HL-60 (cell line): ENCODE measurements at regions not wholly inside any gene's neighbourhood (a gene's known extent, or its start where the extent isn't known, plus 50 kb on each side); places are given as distances from the start of the nearest gene placed in this dataset.

ENCODE experiments used
- DNase-seq, 2 experiments: peaks; one replicate each; pipeline ENCODE4 v3.0.0-alpha.2; 2010 to 2020; ENCODE audit warnings: low read depth in 1 of 2, low spot score in 1 of 2
- H3K27ac ChIP-seq: fragments of 250-450 bp; sonication (Bioruptor Pico); replicated peaks from 2 replicates; pipeline ENCODE4 v1.5.1; 2020; ENCODE audit warnings: mild to moderate bottlenecking, moderate library complexity
- H3K27me3 ChIP-seq: fragments of 250-450 bp; sonication (Bioruptor Pico); 2 replicates; pipeline ENCODE4 v1.5.1; 2021; ENCODE audit warnings: mild to moderate bottlenecking, moderate library complexity; ENCODE audit not compliant: insufficient read depth, poor library complexity, severe bottlenecking
- H3K4me3 ChIP-seq: replicated peaks from 2 replicates; pipeline ENCODE4 v1.5.1; 2011; ENCODE audit warnings: mild to moderate bottlenecking, control low read depth, low read length; ENCODE audit not compliant: insufficient read depth
- GABPA ChIP-seq: IDR thresholded peaks from 2 replicates; pipeline ENCODE4 v1.6.1; 2012; ENCODE audit warnings: low read depth
- POLR2AphosphoS5 ChIP-seq: IDR thresholded peaks from 2 replicates; pipeline ENCODE4 v1.6.1; 2012; ENCODE audit warnings: low read depth
- SPI1 ChIP-seq: IDR thresholded peaks from 2 replicates; pipeline ENCODE4 v1.6.1; 2012; ENCODE audit warnings: low read depth, mild to moderate bottlenecking, borderline replicate concordance
- TF ChIP-seq, protein P1 (sequence below): IDR thresholded peaks from 2 replicates; pipeline ENCODE4 v1.6.1; 2012; ENCODE audit warnings: low read depth; ENCODE audit not compliant: insufficient replicate concordance
- TF ChIP-seq, protein P2 (sequence below): IDR thresholded peaks from one replicate; pipeline ENCODE4 v1.5.1; 2011; ENCODE audit warnings: low read length, control low read depth, inconsistent platforms; ENCODE audit not compliant: insufficient read depth

DNA sequence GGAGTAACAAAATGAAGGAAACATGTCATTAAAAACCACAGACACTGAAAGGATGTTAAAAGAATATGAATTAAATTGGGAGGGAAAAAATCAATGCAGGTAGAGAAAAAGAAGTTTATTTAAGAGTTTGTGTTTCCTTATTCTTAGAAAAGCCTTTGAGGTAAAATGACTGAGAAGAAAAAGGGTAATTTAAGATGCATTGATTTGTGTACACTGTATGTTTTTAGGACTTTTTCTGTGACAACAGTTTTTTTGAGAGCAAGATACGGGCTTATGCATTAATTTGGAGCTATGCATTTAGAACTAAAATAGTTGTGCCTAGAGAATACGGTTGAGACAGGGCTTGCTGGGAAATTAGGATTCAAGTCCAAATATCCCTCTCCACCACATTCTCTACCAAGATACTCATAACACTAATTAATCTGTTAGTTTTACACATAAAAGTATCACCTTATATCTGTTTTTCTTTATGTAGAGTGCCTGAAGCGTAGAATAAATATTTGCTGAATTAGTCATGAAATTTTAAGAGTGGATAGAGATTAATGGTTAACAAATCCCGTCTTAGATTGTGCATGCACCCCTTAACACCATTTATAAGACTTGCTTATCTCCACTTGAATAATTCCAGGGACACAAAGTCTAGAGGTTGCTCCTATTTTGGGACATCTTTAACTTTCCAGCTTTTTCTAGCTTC is 232.5 kb downstream of the PCDH7 start:
- Histone ChIP-seq H3K27me3 (no peaks in the 10 kb centered on the region), H3K4me3 (no peak overlapping the region), H3K27ac (no peak overlapping the region)
- DNase-seq, result no peak
- TF ChIP-seq, protein P1, sequence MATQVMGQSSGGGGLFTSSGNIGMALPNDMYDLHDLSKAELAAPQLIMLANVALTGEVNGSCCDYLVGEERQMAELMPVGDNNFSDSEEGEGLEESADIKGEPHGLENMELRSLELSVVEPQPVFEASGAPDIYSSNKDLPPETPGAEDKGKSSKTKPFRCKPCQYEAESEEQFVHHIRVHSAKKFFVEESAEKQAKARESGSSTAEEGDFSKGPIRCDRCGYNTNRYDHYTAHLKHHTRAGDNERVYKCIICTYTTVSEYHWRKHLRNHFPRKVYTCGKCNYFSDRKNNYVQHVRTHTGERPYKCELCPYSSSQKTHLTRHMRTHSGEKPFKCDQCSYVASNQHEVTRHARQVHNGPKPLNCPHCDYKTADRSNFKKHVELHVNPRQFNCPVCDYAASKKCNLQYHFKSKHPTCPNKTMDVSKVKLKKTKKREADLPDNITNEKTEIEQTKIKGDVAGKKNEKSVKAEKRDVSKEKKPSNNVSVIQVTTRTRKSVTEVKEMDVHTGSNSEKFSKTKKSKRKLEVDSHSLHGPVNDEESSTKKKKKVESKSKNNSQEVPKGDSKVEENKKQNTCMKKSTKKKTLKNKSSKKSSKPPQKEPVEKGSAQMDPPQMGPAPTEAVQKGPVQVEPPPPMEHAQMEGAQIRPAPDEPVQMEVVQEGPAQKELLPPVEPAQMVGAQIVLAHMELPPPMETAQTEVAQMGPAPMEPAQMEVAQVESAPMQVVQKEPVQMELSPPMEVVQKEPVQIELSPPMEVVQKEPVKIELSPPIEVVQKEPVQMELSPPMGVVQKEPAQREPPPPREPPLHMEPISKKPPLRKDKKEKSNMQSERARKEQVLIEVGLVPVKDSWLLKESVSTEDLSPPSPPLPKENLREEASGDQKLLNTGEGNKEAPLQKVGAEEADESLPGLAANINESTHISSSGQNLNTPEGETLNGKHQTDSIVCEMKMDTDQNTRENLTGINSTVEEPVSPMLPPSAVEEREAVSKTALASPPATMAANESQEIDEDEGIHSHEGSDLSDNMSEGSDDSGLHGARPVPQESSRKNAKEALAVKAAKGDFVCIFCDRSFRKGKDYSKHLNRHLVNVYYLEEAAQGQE, result no peak
- no peak for TF ChIP-seq SPI1
- no peak for TF ChIP-seq POLR2AphosphoS5
- TF ChIP-seq, protein P2, sequence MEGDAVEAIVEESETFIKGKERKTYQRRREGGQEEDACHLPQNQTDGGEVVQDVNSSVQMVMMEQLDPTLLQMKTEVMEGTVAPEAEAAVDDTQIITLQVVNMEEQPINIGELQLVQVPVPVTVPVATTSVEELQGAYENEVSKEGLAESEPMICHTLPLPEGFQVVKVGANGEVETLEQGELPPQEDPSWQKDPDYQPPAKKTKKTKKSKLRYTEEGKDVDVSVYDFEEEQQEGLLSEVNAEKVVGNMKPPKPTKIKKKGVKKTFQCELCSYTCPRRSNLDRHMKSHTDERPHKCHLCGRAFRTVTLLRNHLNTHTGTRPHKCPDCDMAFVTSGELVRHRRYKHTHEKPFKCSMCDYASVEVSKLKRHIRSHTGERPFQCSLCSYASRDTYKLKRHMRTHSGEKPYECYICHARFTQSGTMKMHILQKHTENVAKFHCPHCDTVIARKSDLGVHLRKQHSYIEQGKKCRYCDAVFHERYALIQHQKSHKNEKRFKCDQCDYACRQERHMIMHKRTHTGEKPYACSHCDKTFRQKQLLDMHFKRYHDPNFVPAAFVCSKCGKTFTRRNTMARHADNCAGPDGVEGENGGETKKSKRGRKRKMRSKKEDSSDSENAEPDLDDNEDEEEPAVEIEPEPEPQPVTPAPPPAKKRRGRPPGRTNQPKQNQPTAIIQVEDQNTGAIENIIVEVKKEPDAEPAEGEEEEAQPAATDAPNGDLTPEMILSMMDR, result no peak
- no peak for TF ChIP-seq GABPA

DNA sequence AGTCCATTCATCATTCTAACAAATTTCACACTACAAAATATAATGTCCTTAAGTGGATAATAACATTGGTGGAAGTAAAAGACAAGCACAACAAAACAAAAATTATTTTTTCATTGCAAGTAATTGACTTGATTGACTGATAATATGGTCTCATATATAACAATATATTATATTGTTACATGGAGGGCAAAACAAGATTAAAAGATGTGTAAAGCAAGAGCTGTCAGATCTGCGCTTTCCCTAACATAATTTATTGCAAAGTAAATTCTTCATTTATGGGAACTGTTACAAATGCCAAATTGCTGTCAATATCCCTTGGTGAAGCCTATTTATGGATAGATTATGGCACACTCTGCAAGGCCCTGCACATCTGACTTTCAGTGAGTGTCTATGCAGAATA is 233.6 kb downstream of the PCDH7 start:
- TF ChIP-seq SPI1 (no peak), GABPA (no peak), POLR2AphosphoS5 (no peak)
- TF ChIP-seq, protein P2, result no peak
- TF ChIP-seq, protein P1, result no peak
- no peak for DNase-seq
- Histone ChIP-seq H3K27ac (no peak overlapping the region), H3K4me3 (no peak overlapping the region), H3K27me3 (no peaks in the 10 kb centered on the region)

DNA sequence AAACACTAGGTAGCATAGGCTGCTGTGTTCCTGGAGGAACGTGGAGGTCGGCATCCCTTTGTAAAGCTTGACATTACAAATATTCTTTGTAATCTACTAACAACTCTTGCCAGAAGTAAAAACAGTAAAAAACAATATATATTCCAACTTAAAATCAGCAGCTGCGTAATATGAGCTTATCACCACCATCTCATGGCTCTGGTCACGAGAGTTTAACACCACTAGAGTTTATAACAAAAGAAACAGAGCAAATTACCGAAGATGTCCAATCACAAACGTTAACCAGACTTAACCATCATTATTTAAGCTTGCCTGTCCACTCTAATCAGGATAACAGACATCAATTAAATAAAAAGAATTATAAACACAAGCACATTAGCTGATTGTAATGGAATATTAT is 236.7 kb downstream of the PCDH7 start:
- TF ChIP-seq GABPA (no peak), SPI1 (no peak), POLR2AphosphoS5 (no peak)
- TF ChIP-seq, protein P2, result no peak
- TF ChIP-seq, protein P1, result no peak
- Histone ChIP-seq H3K27ac (no peak overlapping the region), H3K4me3 (no peak overlapping the region), H3K27me3 (no peaks in the 10 kb centered on the region)
- no peak for DNase-seq
